Stimulated activated naive CD8-positive, alpha-beta T cell treated with anti-CD3 and anti-CD28 coated beads, Interleukin-15, Interleukin-2, amounts not matched to agents 100 U/mL and 50 U/mL, for 24 hours (primary cell): ENCODE measurements at regions not wholly inside any gene's neighbourhood (a gene's known extent, or its start where the extent isn't known, plus 50 kb on each side); places are given as distances from the start of the nearest gene placed in this dataset.
A peak's percentile ranks its signal among the peaks of the same experiment; 100 is the strongest.

Experiments used
- ATAC-seq: fragments of 150-1000 bp; cut with Tn5 transposase; one replicate; pipeline ENCODE4 v1.10.0; 2021
- DNase-seq: peaks from one replicate; pipeline ENCODE4 v3.0.0; 2021

DNA sequence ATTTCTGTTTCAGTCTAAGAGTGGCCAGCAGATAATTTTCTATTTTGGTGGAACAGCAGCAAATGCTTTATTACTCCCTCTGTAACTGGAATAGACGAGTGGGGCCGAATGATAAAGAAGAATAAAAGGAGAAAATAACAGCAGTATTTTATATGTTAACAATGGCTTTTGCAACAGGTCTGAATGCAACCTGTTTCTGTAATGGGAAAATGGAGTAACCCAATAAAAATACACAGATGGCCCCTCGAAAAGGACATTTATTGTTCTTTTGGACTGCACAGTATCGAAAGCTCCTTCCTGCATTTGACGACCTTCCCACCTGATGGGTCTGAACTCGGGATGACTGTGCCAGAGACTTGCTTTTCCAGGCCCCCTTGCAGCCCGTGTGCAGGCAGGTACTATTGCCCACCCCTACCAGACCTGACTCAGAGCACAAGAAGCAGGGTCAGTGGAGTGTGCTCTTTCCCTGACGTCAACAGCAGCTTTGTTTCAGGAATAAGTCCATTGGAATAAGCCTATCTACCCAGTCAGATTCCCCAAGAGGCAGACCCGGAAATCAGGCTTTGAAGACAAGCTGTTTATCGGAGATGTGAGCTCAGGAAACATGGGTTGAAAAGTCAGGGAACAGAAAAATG, 306.5 kb upstream of the NEBL start:
- no peak for ATAC-seq
- DNase-seq: no peak

DNA sequence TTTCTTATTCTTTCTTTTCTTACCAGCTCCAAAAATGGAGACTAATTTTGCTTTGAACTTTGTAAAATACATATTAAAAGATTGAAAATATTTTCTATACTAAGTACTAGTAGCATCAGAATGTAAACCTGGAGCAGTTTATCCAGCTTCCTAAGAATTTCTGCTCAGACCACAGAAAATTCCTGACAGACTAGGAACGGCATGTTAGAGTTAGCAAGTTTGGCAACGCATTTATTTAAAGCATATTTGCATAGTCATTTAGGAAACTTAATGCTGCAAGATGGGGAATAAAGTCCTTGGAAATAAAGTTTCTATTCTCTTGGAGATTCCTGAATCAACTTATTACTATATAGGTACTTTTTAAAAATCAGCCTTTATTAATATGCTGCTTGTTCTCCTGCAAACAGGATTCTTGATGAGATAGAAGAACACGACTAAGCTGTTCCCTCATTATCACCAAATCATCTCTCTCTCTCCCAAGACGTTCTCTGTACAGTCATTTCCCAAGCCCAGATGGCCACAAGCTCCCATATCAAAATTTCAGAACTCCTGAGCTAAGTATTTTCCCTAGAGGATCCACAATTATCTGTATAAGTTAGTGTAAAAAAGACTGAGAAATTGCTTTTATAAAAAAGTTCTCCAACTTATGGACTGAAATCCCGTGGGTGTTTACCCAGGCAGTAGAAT, 305.8 kb upstream of the NEBL start:
- no peak for ATAC-seq
- DNase-seq: no peak

DNA sequence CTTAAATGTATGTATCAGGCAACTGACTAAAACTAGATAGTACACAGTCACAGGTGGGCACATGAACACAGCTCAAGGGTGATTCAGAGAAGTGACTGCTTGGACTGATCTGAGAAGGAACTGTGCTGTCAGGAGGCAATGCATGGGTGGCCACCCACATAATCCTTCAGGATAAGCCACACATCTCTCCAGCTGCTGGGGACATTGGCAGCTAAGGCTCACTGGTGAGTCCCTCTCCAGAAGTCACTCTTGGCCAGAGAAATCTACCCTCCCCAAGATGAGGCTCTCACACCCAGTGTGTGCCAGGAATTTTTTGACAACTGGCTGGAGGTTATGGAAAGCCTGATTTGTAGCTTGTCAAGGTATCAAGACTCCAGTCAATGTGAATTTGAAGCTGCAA, 302.4 kb upstream of the NEBL start:
- ATAC-seq (no peak), DNase-seq (no peak)

DNA sequence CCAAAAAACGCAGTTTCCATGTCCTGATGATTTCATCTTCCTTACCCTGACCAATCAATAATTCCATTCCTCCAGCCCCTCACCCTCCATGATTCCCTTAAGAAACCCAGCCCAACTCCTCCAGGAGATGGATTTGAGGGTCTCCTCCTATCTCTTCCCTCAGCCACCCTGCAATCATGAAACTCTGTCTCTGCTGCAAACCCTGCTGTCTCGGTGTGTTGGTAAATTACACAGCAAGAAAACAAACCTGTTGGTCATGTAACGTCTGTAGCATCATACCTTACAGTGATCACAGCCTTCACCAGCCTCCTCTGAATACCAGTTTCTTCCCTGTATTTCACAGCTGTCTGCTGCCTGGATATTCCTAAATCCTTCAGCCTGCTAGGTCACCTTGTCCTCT, 300.7 kb upstream of the NEBL start:
- DNase-seq (no peak), ATAC-seq (no peak)

DNA sequence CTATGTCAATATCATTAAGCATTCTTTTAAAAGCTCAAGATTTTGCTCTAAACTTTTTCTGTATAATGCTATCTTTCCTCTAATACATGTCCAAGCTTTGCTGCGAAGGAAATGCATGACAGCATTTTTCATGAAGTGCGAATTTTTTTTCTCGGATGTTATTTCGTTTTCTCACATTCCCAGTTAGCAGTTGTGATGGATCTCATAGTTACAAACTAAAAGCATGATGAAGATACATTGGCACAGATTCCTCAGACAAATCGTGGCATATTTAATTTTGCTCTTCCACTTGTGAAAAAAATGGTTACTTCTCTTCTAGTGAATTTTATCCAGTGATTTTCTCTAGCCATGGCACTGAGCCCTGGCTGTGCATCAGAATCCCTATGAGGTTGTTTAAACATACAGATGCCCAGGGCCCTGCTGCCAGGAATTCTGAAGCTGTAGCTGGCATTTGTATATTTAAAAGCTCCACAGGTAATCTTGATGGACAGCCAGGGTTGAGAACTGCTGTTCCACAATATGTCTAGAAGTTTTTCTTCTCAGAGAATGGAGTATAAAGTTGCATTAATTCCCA, 299.8 kb upstream of the NEBL start:
- ATAC-seq (no peak), DNase-seq (no peak)

DNA sequence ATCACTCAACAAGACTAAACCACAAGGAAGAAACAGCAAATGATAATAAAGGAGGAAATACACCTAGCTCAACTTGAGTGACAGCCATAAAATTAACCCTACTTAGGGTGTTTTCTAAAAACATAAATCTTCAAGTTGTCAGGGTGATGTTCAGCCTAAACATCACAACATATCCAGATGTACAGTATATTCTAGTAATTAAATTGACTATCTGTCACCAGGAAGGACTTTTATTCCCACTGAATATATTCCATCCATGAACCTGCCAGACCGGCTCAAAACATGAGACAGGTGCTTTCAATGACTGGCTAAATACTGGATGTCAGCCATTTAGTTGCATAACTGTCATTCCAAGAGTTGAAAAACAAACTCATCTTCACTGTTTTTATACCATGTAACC, 298.1 kb upstream of the NEBL start:
- no peak for ATAC-seq

DNA sequence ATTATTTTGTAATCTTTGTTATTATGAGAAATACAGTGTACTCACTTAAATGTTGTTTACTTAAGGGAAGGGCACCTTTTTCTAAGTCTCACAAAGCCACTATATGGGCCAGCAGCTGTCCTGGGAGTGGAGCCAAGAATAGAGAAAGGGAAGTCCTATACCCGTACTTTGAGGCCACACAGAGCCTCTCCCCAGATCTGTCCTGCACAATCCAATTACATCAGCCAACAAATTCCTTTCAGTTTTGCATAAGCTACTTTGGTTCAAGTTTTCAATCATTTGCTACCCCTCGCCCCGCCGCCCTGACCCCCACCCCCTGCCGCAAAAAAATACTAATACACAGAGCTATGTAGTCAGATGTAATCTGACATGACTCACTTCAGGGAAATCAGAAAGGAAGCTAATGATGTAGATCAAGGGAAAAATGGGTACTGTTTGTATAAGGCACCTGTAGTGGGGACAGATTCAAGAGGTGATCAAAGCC, 297.4 kb upstream of the NEBL start:
- ATAC-seq: no peak
- no peak for DNase-seq

More for the DNA sequence above, 298.1 kb upstream of the NEBL start:
- DNase-seq: no peak

DNA sequence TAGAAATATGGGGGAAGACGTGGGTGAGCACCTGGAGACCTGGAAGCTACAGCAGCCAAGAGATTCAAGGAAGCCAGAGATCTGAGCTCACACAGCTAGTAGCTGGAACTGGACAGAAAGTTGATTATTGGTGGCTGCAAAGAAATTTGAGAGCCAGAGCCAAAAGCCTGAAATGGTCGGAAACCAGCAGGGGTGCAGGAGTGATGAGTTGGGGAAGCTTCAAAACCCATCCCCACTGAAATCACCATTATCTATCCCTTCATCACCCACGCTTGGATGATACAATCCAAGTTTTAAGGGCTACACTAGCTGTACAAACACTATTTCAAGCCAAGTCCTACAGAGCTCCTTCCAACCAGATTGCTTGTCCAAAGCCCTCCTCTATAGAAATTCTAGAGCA, 296.1 kb upstream of the NEBL start:
- ATAC-seq (no peak), DNase-seq (no peak)

DNA sequence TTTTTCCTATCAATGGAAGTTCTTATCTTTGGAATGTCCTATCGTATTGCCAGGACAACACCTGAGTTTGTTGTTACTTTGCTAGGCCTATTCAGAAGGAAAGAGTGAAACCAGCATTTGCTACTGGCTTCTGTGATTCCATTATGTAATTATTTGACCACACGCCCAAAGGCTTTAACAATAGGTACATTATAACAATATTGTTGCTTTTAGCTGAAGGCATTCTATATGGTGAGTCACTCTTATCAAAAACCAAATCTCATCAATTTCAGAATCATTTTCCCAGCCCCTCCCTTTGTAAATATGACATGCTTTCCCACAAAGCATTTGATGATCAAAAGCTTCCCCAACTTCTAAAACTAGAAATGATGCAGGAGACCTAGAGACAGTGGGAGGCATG, 294.4 kb upstream of the NEBL start:
- no peak for DNase-seq
- no peak for ATAC-seq

DNA sequence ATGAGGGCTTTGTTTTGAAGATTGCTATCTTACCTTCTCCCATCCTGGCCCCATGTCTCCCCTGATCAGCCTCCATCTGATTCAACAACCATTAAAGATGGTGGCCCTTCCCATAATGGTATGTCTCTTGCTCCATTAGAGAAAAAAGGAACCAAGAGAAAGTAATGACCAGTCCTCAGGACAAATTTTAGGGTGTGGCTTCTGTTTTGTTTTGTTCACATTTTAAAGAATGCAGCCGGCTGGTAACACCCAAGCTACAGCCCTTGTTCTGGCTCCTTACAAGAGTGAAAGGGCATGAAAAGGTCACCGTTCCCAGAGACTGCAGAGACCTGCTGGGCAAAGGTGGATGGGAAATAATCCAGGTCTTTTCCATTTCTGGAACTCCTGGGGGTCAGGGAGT, 287.9 kb upstream of the NEBL start:
- DNase-seq: no peak
- ATAC-seq: no peak

DNA sequence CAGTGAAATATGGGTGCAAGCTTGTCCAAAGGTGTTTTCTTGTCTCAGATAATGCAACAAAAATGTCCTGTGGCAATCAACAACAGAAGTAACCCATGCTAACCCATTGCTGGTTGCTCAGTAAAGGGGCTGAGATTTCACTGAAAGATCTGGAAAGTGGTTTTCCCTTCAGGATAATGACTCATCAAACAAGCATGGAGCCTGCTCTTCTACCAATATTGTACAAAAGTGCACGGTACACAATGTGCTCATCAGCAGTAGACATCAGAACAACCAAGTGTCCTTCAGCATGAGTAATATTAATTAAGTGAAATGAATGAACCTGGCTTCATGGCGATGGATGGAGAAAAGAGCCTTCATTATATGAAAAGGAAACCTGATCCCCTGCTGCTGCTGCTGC, 287.1 kb upstream of the NEBL start:
- no peak for ATAC-seq
- no peak for DNase-seq

DNA sequence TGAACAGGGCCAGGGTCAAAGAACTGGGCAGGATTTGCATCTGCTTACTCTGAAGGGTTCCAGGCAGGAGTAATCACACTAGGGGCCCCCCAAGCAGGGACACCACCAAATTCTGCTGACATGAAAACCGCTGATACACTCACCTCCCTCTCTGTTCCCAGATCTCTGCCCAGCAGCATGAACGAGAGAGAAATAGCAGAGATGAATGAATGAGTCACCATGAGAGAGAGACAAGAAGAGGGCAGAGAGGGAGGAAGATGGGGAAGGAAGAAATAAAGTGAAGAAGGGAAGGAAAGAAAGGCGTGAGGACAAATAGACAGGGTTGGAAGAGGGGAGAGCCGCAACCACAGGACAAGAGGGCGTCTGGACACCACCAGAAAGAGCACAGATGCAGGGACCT, 285.9 kb upstream of the NEBL start:
- DNase-seq (no peak), ATAC-seq (no peak)

DNA sequence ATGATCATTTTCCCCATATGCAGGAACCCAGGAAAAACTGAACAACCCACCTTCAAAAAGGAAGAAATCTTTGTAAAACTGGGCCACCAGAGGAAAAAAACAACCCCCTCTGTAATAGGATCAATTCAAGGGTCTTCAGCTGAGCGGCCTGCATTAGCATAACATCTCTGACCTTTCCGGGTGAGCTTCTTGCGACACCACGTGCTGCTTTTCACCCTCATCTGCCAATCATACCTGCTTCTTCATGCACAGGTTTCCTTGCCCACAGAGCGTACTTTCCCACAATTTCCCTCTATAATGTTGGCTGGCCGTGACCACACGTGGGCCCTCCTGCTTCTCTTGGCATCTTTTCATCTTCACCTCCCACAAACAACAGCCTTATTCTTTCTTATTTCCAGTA, 284.3 kb upstream of the NEBL start:
- DNase-seq (no peak), ATAC-seq (no peak)

DNA sequence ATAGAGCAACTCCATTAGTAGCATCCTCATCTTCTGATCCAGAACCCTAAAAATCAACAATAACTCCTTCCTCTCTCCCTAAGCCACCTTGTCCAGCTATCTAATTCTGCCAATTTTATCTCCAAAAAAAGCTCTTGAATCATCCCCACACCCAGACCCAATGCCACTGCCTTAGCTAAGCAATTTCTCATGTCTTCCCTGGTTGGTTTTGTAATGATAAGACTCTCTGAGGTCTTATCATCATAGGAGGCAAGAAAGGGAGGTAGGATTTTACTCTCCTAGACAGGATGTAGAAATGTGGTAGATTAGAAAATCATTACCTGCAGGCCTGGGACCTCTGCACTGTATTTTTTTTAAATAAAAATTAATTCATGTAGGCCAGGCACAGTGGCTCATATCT, 283.5 kb upstream of the NEBL start:
- no peak for DNase-seq
- no peak for ATAC-seq

DNA sequence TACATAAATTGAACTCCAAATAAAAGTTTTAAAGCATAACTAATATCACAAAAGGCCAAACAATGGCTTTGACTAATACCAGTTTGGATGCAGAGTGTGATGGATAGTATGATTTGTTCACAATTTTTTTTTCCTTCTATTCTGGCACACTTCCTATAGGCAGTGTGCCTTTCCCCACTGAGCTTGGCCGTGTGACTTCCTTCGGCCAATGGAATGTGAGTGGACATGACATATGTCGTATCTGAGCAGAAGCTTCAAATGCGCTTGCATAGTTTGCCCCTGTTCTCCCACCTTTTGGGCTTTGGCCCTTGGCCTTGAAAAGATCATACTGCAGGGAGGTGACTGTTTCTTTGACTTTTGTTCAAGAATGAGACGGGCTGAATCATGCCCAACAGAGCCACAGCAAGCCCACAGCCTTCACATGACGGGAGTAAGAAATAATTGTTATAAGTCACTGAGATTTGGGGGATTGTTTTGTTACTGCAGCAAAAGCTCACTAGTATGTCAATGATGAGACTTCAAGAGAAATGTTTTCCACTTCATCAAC, 279.9 kb upstream of the NEBL start:
- ATAC-seq (no peak), DNase-seq (no peak)

DNA sequence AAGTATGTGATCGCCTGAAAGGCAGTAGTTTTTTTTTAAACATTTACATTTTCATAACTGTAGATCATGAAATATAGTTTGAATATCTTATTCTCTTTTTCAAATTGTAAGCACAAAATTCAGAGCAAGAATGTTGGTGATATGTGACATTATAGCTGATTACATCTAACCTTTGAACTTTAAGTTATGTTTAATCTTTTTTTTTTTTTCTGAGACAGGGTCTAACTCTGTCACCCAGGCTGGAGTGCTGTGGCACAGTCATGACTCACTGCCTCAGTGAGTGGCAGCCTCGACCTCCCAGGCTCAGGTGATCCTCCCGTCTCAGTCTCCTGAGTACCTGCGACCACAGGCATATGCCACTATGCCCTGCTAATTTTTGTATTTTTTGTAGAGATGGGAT, 278.7 kb upstream of the NEBL start:
- DNase-seq (no peak), ATAC-seq (no peak)

DNA sequence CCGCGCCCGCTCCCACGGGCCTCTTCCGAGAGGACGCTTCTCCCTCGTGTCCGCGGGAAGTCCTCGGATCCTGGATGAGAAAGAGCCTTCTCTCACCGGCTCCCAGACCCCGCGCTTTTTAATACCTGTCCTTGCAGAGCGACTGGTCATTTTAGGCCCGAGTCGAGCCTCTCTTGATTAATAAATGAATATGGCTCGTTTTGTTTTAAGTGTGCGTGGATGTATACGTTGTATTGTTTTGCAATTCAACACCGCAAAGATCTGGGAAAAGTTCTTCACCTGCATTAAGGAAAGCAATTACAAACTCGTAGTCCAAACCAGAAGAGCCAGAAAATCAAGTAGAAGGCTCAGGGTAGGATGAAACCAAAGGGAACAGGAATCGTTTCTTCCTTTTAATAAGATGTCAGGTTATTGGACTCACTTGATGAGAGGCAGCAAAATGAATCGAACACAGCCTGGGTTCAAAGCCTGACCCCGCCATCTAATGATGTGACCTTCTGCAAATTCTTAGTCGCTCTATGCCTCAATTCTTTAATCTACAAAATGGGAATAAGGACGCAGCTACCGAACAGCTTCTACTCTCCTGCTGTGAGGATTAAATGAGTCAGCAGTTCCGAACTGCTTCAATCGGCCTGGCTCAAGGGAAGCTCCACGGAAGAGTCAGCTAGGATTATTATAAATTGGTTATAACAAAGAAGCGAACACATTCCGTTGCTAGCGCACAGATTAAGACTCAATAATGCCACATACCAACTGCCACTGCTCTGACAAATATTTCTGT, 277.8 kb upstream of the NEBL start:
- DNase-seq (no peak), ATAC-seq (no peak)

DNA sequence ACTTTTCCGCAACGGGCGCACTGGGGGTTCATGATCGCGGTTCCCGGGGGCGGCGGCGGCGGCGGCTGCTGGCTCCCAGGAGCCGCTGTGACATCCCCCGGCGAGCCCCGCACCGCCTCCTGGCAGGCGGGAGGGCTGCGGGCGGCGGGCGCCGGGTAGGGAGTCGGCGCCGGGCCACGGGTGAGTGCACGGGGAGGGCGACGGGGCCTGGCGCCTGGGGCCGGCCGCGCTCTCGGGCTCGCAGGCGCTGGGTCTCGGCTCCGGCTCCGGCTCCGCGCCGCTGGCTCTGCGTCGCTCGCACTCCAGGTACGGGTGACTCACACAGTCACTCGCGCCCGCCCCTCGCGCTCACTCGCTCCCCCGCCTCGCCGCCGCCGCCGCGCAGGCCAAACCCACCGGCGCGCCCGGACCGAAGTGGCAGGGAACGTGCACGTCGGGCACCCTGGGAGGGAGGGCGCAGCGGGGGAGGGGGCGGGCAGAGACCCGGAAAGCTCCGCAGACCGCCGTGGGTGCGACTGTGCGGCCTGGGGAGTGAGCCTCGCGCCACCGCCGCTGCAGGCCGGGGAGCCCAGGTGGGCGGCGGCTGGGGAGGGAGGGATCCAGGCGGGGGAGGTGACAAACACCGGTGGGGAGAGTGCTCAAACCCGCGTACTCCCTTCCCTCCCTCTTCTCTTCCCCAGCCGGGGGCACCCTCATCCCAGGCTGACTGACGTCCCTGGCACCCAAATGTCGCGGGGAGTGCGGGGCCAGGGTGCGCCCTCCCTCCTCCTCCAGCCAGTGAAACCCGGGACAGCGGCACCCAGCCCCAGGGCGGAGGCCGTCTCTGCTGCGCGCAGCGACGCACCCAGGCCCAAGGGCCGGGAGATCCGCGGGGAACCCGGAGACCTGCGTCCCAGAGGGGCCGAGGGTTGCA, 276.9 kb upstream of the NEBL start:
- DNase-seq: peak; percentile 51
- peak; percentile 70 for ATAC-seq

DNA sequence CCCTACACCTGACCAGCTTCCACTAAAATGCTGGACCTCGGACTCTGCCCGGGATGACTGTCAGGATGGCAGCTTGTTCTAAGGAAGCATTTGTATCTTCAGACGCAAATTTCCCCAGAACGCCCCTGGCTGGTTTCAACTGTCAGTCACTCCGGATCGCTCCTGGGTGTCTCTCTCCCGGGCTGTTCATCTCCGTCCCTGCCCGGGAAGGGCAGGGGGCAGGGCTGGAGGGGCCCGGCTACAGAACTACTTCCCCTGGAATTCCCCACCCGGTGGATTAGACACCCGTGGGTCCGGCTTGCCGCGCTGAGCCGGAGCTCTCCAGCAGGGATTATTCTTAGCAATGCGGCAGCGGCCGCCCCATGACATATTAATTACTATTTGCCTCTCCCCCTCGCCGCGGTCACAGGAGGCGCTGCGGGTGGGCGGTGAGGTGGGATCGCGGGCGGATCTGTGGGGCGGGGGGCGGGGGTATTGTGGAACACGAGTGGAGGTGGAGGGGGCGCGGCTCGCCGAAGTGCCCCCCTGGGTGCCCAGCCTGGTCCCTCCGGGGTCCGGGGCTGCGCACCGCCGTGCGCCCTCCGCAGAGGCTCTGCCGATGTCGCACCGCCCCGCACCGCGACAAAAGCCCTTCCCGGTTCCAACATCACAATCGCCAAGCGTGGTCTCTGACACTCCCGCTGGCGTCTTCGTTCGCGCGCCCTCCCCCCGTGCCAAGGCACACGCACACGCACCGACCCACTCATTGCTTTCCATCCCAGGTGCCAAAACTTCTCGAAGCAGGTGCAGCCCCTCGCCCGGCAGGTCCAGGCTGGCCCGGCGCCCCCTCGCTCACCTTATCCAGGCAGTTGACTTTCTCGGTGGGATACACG, 276.1 kb upstream of the NEBL start:
- DNase-seq (peak; percentile 9), ATAC-seq (no peak)

DNA sequence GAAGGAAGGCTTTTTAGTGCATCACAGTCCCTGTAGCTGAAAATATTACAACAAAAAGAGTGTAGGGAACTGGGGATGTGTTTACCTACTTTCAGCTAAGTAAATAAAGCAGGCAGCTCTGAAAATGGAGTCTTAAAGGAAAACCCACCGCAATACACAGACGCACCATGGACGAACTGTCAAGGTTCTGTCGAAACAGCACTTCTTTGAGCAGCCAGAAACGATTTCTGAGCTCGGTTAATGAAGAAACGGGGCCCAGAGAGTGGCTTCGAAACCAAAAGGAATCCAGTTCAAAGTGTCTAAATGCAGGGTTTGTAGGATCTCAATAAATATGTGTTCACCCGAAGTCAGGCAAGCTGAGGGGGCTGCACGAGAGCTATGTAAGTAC, 275.4 kb upstream of the NEBL start:
- no peak for ATAC-seq

More for the DNA sequence above, 275.4 kb upstream of the NEBL start:
- no peak for DNase-seq
